Esophagus squamous epithelium (tissue), 4 donors: ENCODE measurements at regions not wholly inside any gene's neighbourhood (a gene's known extent, or its start where the extent isn't known, plus 50 kb on each side); places are given as distances from the start of the nearest gene placed in this dataset.

Experiments
- POLR2A ChIP-seq, 4 donors: fragments of 450-650 bp; IDR thresholded peaks; one replicate each; pipeline ENCODE4 v1.6.1; 2017; ENCODE audit warnings: antibody characterized with exemption in 4 of 4, mild to moderate bottlenecking in 4 of 4, moderate library complexity in 3 of 4
- TF ChIP-seq, protein P1 (sequence below), 6 experiments: fragments of 450-650 bp in 4 of 6; fragments of 200-600 bp in 2 of 6; sonication (generic) in 2 of 6; IDR thresholded peaks; one replicate each; pipeline ENCODE4 v1.5.1; 2016 to 2019; ENCODE audit warnings: antibody characterized with exemption in 6 of 6, mild to moderate bottlenecking in 4 of 6, moderate library complexity in 4 of 6

DNA sequence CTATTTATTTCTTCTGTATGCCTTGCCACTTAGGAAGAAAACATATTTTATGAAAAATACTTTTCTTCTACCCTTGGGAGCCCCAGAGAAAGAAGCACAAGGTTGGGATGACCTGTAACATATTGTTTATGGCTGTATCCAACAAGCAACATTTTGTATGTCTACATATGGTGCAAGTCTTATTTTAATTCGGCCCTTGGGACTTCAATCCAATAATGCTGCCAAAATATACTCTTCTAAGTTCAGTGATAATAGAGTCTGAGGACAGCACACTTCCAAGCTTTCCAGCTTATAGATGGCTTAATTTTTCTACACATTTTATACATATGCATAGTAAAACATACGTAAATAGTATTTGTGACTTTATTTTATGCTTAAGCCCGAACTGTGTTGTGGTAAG is 318.5 kb upstream of the SEMA3A start:
- no peak for TF ChIP-seq POLR2A (IDR thresholded peaks at IDR 0.05)
- TF ChIP-seq, protein P1, sequence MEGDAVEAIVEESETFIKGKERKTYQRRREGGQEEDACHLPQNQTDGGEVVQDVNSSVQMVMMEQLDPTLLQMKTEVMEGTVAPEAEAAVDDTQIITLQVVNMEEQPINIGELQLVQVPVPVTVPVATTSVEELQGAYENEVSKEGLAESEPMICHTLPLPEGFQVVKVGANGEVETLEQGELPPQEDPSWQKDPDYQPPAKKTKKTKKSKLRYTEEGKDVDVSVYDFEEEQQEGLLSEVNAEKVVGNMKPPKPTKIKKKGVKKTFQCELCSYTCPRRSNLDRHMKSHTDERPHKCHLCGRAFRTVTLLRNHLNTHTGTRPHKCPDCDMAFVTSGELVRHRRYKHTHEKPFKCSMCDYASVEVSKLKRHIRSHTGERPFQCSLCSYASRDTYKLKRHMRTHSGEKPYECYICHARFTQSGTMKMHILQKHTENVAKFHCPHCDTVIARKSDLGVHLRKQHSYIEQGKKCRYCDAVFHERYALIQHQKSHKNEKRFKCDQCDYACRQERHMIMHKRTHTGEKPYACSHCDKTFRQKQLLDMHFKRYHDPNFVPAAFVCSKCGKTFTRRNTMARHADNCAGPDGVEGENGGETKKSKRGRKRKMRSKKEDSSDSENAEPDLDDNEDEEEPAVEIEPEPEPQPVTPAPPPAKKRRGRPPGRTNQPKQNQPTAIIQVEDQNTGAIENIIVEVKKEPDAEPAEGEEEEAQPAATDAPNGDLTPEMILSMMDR (IDR thresholded peaks at IDR 0.05), result no peak
